GM23248 (cell line): ENCODE measurements at regions not wholly inside any gene's neighbourhood (a gene's known extent, or its start where the extent isn't known, plus 50 kb on each side); places are given as distances from the start of the nearest gene placed in this dataset.
"Not testable (repeated sequence)": the region's sequence is repeated elsewhere in the genome, so short reads cannot be mapped to it uniquely, and the experiment has no call there.

Source experiments
- DNase-seq: peaks from one replicate; pipeline ENCODE4 v3.0.0-alpha.2; 2015
- H2AFZ ChIP-seq: fragments of 200-600 bp; sonication (generic); 2 replicates; pipeline ENCODE4 v1.6.1; 2016; ENCODE audit warnings: antibody characterized with exemption
- H3F3A ChIP-seq: fragments of 200-600 bp; sonication (generic); 2 replicates; pipeline ENCODE4 v1.6.1; 2016; ENCODE audit warnings: mild to moderate bottlenecking, antibody characterized with exemption, mixed run types; ENCODE audit not compliant: insufficient read depth
- H3K27ac ChIP-seq: fragments of 200-600 bp; sonication (generic); 2 replicates; pipeline ENCODE4 v1.5.1; 2016; ENCODE audit warnings: mild to moderate bottlenecking
- H3K27me3 ChIP-seq: fragments of 200-600 bp; sonication (generic); replicated peaks from 2 replicates; pipeline ENCODE4 v1.6.1; 2016; ENCODE audit warnings: mild to moderate bottlenecking; ENCODE audit not compliant: insufficient read depth
- H3K36me3 ChIP-seq: fragments of 200-600 bp; sonication (generic); 2 replicates; pipeline ENCODE4 v1.6.1; 2016; ENCODE audit warnings: low read depth, mild to moderate bottlenecking
- H3K4me1 ChIP-seq: fragments of 200-600 bp; sonication (generic); 2 replicates; pipeline ENCODE4 v1.6.1; 2016; ENCODE audit warnings: mild to moderate bottlenecking; ENCODE audit not compliant: insufficient read depth
- H3K4me2 ChIP-seq: fragments of 200-600 bp; sonication (generic); one replicate; pipeline ENCODE4 v1.6.1; 2016; ENCODE audit warnings: mild to moderate bottlenecking; ENCODE audit not compliant: unreplicated experiment
- H3K4me3 ChIP-seq: fragments of 200-600 bp; sonication (generic); 2 replicates; pipeline ENCODE4 v1.5.1; 2016; ENCODE audit warnings: mild to moderate bottlenecking
- H3K79me2 ChIP-seq: fragments of 200-600 bp; sonication (generic); 2 replicates; pipeline ENCODE4 v1.6.1; 2016; ENCODE audit warnings: mild to moderate bottlenecking; ENCODE audit not compliant: insufficient read depth
- H3K9ac ChIP-seq: fragments of 200-600 bp; sonication (generic); 2 replicates; pipeline ENCODE4 v1.6.1; 2016; ENCODE audit warnings: mild to moderate bottlenecking
- H3K9me2 ChIP-seq: fragments of 200-600 bp; sonication (generic); 2 replicates; pipeline ENCODE4 v1.6.1; 2016; ENCODE audit warnings: mixed run types, mild to moderate bottlenecking, moderate library complexity; ENCODE audit not compliant: insufficient read depth
- H3K9me3 ChIP-seq: fragments of 200-600 bp; sonication (generic); one replicate; pipeline ENCODE4 v1.6.1; 2017; ENCODE audit warnings: low read depth
- H4K20me1 ChIP-seq: fragments of 200-600 bp; sonication (generic); 2 replicates; pipeline ENCODE4 v1.6.0; 2016; ENCODE audit not compliant: insufficient read depth
- EZH2 ChIP-seq: fragments of 200-600 bp; sonication (generic); IDR thresholded peaks from 2 replicates; pipeline ENCODE4 v1.6.1; 2018; ENCODE audit warnings: antibody characterized with exemption, mild to moderate bottlenecking; ENCODE audit not compliant: insufficient read depth, poor library complexity, severe bottlenecking
- EZH2phosphoT487 ChIP-seq: fragments of 200-600 bp; sonication (generic); IDR thresholded peaks from 2 replicates; pipeline ENCODE4 v1.6.1; 2018; ENCODE audit warnings: antibody characterized with exemption, moderate library complexity, mild to moderate bottlenecking, low read depth; ENCODE audit not compliant: insufficient read depth
- whole genome bisulfite sequencing, 2 experiments: methylation state at CpG; one replicate each; pipeline ENCODE4 v1.1.6; 2015 to 2017; ENCODE audit warnings: low lambda C conversion rate in 2 of 2, low coverage in 1 of 2; ENCODE audit errors: missing lambda C conversion rate in 2 of 2; 5-methylcytosine and 5-hydroxymethylcytosine counted together
- in situ Hi-C: fragments of 300-500 bp; cut with MboI; formaldehyde crosslinking; loops from 2 replicates; pipeline ENCODE4 v1.15.0; 2020

DNA sequence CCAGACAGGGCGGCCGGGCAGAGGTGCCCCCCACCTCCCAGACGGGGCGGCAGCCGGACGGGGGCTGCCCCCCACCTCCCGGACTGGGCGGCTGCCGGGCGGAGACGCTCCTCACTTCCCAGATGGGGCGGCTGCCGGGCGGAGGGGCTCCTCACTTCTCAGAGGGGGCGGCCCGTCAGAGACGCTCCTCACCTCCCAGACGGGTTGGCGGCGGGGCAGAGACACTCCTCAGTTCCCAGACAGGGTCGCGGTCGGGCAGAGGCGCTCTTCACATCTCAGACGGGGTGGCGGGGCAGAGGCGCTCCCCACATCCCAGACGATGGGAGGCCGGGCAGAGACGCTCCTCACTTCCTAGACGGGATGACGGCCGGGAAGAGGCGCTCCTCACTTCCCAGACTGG is 68.5 kb upstream of the GPC4 start:
- in situ Hi-C loops, H3K9me2 ChIP-seq, H3K9me3 ChIP-seq, H3K27ac ChIP-seq, H3K36me3 ChIP-seq, H3K4me1 ChIP-seq, H3K9ac ChIP-seq, H4K20me1 ChIP-seq, H3F3A ChIP-seq, H3K27me3 ChIP-seq, H3K4me3 ChIP-seq, DNase-seq, H2AFZ ChIP-seq, H3K4me2 ChIP-seq, H3K79me2 ChIP-seq: not testable (repeated sequence)
- WGBS, 2 experiments = 92 to 96% methylated on average over 4 to 7 of the region's 34 CpGs

DNA sequence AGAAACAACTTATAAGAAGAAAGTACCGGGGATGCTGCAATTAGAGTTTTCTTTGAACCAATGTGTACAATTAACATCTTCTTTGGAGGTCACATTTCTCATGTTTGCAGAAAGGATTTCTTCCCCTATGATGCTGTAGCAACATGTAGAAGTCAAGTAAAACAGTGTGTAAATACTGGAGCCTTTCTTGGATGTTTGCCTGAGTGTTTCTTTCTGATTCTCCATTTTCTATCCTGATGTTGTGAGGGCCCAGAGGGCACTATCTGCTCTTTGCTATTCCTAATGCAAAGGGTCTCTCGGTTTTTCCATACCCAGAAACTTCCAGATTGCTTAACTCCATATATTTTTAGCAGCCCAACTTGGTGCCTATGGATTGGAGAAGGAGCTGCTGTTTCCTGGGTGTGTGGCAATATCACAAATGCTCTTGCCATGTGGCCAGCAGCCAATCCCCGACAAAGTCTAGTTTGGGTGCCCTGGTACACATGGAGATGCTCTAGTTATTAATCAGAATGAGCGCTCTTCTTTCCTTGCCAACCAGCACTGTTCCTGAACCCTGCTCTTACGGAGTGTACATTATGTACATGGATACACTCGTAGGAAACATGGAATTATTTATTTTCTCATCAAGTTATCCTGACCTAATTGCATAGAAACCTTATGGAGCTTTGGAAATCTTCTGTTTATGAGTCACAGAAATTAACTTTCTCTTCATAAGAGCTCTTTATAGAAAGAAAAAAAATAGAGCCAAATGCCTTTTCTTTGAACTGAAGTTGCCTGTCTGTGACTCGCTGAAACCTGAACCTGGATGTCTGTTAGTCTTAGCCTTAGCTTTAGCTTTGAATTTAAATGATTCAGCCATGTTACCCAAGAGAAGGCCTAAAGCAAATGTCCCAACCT is 67.0 kb upstream of the GPC4 start:
- in situ Hi-C loops = no loop called here
- H3K9me3 ChIP-seq = no peaks in the 10 kb centered on the region
- 0 out of 2 replicates have a peak, but pooled peaks cover 7% of the 10 kb centered on the region for H3F3A ChIP-seq
- no peaks in the 10 kb centered on the region for H4K20me1 ChIP-seq
- peaks cover 8% of the 10 kb centered on the region for H3K4me1 ChIP-seq
- H3K9ac ChIP-seq = no peak overlapping the region
- H3K4me3 ChIP-seq = no peak overlapping the region
- H3K4me2 ChIP-seq = no peak overlapping the region
- DNase-seq = peak; percentile 64
- H2AFZ ChIP-seq = no peak overlapping the region
- WGBS, 2 experiments = 35% methylated on average over 7 of the region's 7 CpGs
- no peaks in the 10 kb centered on the region for H3K36me3 ChIP-seq
- no peak for TF ChIP-seq EZH2
- TF ChIP-seq EZH2phosphoT487 = no peak
- H3K79me2 ChIP-seq = no peaks in the 10 kb centered on the region
- H3K9me2 ChIP-seq = no peaks in the 10 kb centered on the region
- peak overlapping the region; percentile 62 for H3K27ac ChIP-seq
- no peaks in the 10 kb centered on the region for H3K27me3 ChIP-seq

DNA sequence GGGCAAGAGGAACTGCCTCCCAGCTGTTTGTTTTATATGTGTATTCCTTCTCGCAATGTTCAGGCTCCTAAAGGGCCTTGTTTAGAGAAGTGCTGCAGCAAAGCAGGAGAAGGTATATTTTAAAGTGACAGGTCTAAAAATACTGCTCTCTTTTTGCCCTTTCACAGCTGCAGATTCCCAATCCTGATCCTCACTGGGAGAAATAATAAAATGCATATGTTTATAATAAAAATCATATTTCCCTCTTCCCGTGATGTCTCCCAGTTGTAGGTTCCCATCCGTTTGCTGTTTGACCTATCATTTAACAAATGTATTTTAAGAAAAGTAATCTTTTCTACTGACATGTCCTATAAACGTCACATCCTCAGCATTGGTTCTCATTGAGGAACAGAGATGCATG is 62.7 kb upstream of the GPC4 start:
- 66 to 75% methylated on average over 4 of the region's 4 CpGs for WGBS, 2 experiments
- H3F3A ChIP-seq = 0 out of 2 replicates have a peak, but pooled peaks cover 7% of the 10 kb centered on the region
- H3K79me2 ChIP-seq = no peaks in the 10 kb centered on the region
- no peak for TF ChIP-seq EZH2
- TF ChIP-seq EZH2phosphoT487 = no peak
- no peak overlapping the region for H3K27ac ChIP-seq
- H3K9ac ChIP-seq = no peak overlapping the region
- H4K20me1 ChIP-seq = no peaks in the 10 kb centered on the region
- no peak overlapping the region for H3K4me2 ChIP-seq
- H3K9me3 ChIP-seq = no peaks in the 10 kb centered on the region
- in situ Hi-C loops = no loop called here
- no peaks in the 10 kb centered on the region for H3K27me3 ChIP-seq
- DNase-seq = no peak
- H3K4me1 ChIP-seq = peaks cover 7% of the 10 kb centered on the region
- no peak overlapping the region for H3K4me3 ChIP-seq
- no peaks in the 10 kb centered on the region for H3K36me3 ChIP-seq
- H2AFZ ChIP-seq = no peak overlapping the region
- no peaks in the 10 kb centered on the region for H3K9me2 ChIP-seq

DNA sequence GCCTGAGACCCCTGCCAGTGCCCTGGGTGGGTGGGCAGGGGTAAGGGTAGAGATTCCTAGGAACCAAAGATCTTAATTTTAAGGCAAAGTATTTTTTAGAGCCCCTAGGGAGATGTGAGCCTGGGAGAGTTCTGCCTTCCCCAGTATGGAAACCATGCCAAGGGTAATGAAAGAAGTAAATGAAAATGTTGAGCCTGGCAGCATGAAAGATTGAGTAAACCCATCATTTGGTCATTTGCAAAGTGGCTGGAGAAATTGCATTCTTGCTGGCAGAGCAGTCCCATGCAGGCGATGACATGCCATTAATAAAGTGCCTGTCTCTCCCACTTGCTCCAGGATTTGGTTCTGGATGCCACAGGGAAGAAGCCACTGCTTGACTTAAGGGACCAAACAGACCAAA is 60.7 kb upstream of the GPC4 start:
- no peaks in the 10 kb centered on the region for H3K9me2 ChIP-seq
- WGBS, 2 experiments = 36% methylated on average over 1 of the region's 1 CpG; no CpG with 5 or more reads in 1 of the 2 experiments
- in situ Hi-C loops = no loop called here
- no peak for DNase-seq
- no peaks in the 10 kb centered on the region for H3F3A ChIP-seq
- H3K9ac ChIP-seq = no peak overlapping the region
- no peaks in the 10 kb centered on the region for H3K4me1 ChIP-seq
- no peak overlapping the region for H2AFZ ChIP-seq
- no peaks in the 10 kb centered on the region for H3K36me3 ChIP-seq
- H3K9me3 ChIP-seq = no peaks in the 10 kb centered on the region
- TF ChIP-seq EZH2phosphoT487 (no peak), EZH2 (no peak)
- H3K4me3 ChIP-seq = no peak overlapping the region
- H3K27ac ChIP-seq = no peak overlapping the region
- no peaks in the 10 kb centered on the region for H4K20me1 ChIP-seq
- H3K27me3 ChIP-seq = no peaks in the 10 kb centered on the region
- no peak overlapping the region for H3K4me2 ChIP-seq
- no peaks in the 10 kb centered on the region for H3K79me2 ChIP-seq
